C4-2B (cell line): ENCODE measurements at regions not wholly inside any gene's neighbourhood (a gene's known extent, or its start where the extent isn't known, plus 50 kb on each side); places are given as distances from the start of the nearest gene placed in this dataset.

Source experiments
- H3K27ac ChIP-seq: fragments of 450-650 bp; 2 replicates; pipeline ENCODE4 v1.5.1; 2017
- ZFX ChIP-seq: fragments of 450-650 bp; IDR thresholded peaks from 2 replicates; pipeline ENCODE4 v1.6.1; 2017
- TF ChIP-seq, protein P1 (sequence below): fragments of 450-650 bp; conservative IDR thresholded peaks from 2 replicates; pipeline ENCODE4 v1.5.1; 2017; ENCODE audit warnings: mild to moderate bottlenecking

DNA sequence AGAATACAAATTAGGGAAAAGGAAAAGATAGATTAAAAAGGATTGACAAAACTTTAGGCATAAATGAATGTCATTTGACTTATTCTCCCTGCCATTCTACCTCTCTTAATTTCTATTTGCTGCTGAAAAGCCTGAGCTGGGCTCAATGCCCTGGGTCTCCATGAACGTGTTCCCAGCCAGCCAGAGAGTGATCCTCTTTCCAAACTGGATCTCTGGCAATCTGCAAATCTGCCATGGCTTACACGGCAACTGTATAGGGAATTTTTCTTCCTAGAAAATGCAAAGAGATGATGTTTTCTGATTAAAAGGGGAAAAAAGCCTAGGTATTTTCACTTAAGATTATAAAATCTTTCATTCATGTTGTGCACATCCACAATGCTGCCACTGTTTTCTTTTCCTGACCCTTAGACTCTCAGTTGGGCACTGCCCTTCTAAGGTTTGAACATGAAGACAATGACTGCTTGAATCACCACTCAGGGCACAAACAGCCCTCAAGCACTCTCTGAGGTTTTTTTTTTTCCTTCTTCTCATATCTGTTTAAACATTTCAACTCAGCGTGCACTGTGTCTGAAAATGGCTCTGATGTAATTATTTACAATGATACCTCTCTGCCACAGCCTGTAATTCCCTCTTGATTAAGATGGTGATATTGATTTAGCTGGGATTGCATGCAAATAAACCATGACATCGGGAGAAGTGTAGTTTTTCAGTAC lies 60.3 kb downstream of the DACT1 start:
- TF ChIP-seq, protein P1, sequence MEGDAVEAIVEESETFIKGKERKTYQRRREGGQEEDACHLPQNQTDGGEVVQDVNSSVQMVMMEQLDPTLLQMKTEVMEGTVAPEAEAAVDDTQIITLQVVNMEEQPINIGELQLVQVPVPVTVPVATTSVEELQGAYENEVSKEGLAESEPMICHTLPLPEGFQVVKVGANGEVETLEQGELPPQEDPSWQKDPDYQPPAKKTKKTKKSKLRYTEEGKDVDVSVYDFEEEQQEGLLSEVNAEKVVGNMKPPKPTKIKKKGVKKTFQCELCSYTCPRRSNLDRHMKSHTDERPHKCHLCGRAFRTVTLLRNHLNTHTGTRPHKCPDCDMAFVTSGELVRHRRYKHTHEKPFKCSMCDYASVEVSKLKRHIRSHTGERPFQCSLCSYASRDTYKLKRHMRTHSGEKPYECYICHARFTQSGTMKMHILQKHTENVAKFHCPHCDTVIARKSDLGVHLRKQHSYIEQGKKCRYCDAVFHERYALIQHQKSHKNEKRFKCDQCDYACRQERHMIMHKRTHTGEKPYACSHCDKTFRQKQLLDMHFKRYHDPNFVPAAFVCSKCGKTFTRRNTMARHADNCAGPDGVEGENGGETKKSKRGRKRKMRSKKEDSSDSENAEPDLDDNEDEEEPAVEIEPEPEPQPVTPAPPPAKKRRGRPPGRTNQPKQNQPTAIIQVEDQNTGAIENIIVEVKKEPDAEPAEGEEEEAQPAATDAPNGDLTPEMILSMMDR: no peak
- no peak overlapping the region for H3K27ac ChIP-seq

DNA sequence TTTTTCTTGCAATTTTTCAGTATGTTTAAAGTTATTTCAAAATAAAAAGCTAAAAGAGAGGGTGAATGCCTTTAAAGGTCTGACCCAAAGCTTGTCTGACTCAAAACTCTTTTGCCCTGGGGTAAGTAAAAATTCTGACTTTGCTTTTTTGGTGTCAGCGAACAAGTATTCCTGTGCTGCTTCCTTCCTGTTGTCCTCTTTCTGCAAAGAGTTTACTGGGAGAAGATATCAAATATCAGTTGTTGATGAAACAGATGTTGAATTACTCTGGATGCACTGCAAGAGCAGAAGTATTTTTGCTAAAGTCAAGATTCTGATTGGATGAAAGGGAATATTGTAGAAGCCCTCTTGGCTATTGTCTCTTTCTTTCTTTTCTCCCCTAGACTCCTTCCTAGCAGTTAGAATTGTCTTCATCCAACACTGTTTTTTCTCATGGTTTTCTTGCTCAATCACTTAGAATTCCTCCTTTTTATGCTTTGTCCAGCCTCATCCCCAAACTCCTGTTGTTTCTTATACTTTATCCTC lies 62.0 kb downstream of the DACT1 start:
- TF ChIP-seq, protein P1: no peak
- no peak for TF ChIP-seq ZFX
- H3K27ac ChIP-seq: no peak overlapping the region

DNA sequence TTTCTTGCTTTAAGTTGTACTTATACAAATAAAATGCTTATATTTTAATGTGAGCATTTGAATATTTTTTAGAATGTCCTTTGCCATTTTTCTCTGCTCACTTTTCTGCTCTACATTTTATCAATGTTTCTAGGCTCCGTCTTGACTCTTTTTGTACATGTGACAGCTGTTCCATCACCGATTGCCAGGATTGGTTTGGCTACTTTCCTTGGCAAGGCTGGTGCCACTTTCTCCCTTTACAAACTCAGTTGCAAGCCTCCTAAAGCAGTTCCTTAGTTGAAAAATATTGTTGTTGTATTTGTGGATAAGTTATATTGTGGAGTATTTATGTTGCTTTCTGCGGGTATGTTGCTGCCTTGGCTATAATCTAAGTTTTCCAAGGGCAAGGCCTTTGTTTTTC lies 63.4 kb downstream of the DACT1 start:
- H3K27ac ChIP-seq: no peak overlapping the region
- TF ChIP-seq, protein P1: no peak

DNA sequence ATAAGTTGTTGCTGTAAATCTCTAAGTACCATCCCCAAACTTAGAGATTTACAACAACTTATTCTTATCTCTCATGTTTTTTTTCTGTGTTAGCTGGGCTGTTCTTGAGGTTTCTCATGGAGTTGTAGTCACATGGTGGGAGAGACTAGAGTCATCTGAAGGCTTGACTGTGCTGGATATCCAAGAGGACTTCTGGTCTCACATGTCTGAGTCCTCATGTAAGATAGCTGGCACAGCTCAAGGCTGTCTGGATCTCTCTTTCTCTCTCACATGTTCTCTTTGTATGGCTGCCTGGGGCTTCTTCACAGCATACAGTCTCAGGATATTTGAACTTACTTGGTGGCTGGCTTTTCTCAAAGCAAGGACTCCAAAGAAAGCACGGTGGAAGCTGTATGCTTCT lies 63.8 kb downstream of the DACT1 start:
- no peak for TF ChIP-seq ZFX
- TF ChIP-seq, protein P1: no peak
- no peak overlapping the region for H3K27ac ChIP-seq

DNA sequence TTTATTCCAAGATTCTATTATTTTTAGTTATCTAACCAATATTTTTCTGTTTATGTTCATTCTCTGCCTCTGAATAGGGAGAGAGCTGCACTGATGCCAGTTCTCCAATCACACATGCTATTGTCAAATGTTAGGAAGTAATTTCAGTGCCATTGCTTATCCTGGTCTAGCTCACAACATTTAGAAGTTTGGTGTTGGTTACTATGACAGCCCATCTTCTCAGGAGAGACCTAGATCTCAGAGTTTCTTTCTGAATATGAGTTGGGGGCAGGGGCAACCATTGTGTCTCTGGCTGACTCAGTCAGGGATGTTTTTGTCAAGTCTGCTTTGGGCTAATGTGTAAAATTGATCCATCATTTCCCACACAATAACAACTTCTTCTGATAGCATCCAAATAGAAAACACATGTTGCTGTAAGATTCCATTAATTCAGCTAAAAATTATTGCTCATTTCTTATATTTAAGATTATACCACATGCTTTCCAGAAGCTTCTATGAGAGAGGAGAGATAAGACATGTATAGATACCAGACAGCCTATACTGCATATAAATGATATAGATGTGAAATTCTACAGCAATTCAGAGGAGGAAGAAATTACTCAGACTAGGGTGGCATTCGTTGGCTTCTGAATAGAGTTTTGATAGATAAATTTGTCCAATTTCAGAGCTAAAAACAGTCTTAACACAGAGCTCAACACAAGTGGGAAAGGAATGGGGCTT lies 64.8 kb downstream of the DACT1 start:
- no peak for TF ChIP-seq ZFX
- TF ChIP-seq, protein P1: no peak
- H3K27ac ChIP-seq: no peak overlapping the region

DNA sequence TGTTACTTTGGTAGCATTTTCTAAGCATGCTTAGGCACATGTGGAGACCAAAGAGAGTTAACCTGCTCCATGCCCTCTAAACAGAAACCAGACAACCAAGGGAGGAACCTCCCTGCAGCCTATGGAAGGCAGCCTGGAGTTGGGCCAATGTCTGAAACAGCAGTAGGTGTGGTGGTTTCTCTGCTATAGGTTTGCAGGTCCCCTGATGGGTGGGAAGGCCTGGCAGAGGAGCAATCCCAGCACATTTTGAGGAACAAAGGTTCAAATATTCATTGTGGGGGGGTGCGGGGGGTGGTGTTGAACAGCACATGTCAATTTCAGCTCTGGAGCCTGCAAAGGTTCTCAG lies 65.4 kb downstream of the DACT1 start:
- TF ChIP-seq ZFX: no peak
- TF ChIP-seq, protein P1: no peak
- H3K27ac ChIP-seq: no peak overlapping the region

GRCh38 chr14:58705066-58705465 lies 67.3 kb downstream of the DACT1 start:
- no peak overlapping the region for H3K27ac ChIP-seq

More at GRCh38 chr14:58705066-58705465, 67.3 kb downstream of the DACT1 start:
- TF ChIP-seq ZFX: no peak
- TF ChIP-seq, protein P1: no peak
